ENCODE measurements at regions not wholly inside any gene's neighbourhood (a gene's known extent, or its start where the extent isn't known, plus 50 kb on each side); places are given as distances from the start of the nearest gene placed in this dataset.
"Not testable (repeated sequence)": the region's sequence is repeated elsewhere in the genome, so short reads cannot be mapped to it uniquely, and the experiment has no call there.

- WGBS = no CpG with 5 or more reads among the region's 1 CpG
- not testable (repeated sequence) for H3K9ac ChIP-seq (ENCODE audit: low read length); H2AK5ac ChIP-seq (ENCODE audit: low read length, severe bottlenecking); H3K4ac ChIP-seq (ENCODE audit: low read depth in 1 of 2, low read length in 2 of 2); H3K4me2 ChIP-seq (ENCODE audit: low read length, poor library complexity, severe bottlenecking); DNase-seq; H4K91ac ChIP-seq (ENCODE audit: low read length); H3K4me3 ChIP-seq (ENCODE audit: insufficient read depth in 1 of 2, low read depth in 1 of 2, low read length in 2 of 2); H3K18ac ChIP-seq (ENCODE audit: low read depth in 1 of 2, low read length in 2 of 2); H3K79me1 ChIP-seq (replicated peaks; ENCODE audit: low read length, poor library complexity, severe bottlenecking); H3K23ac ChIP-seq (ENCODE audit: low read length in 2 of 2); H4K8ac ChIP-seq (ENCODE audit: low read length); H3K14ac ChIP-seq (ENCODE audit: low read length in 2 of 2); H3K4me1 ChIP-seq (ENCODE audit: control insufficient read depth, insufficient read depth, low read depth, low read length); H2AFZ ChIP-seq (ENCODE audit: low read depth, low read length); H2BK12ac ChIP-seq (ENCODE audit: low read length in 2 of 2); H3K27me3 ChIP-seq (ENCODE audit: control insufficient read depth in 1 of 2, insufficient read depth in 1 of 2, low read length in 2 of 2); H2BK15ac ChIP-seq (ENCODE audit: low read depth, poor library complexity, severe bottlenecking); H3K36me3 ChIP-seq (ENCODE audit: control insufficient read depth in 1 of 2, insufficient read depth in 2 of 2, low read depth in 1 of 2, low read length in 2 of 2); H2BK120ac ChIP-seq (ENCODE audit: low read depth, low read length); H3K9me3 ChIP-seq (ENCODE audit: control insufficient read depth, low read length); H3K27ac ChIP-seq (ENCODE audit: low read length, poor library complexity, severe bottlenecking); H2BK5ac ChIP-seq (ENCODE audit: low read depth, low read length, poor library complexity, severe bottlenecking)
Measured at GRCh38 chrX:63209645-63210044, 141.5 kb downstream of the SPIN4 start.

GRCh38 chrX:63209128-63209527 lies 142.0 kb downstream of the SPIN4 start:
- not testable (repeated sequence) for H2BK5ac ChIP-seq (ENCODE audit: low read depth, low read length, poor library complexity, severe bottlenecking); H3K4ac ChIP-seq (ENCODE audit: low read depth in 1 of 2, low read length in 2 of 2); H3K4me1 ChIP-seq (ENCODE audit: control insufficient read depth, insufficient read depth, low read depth, low read length); H2AFZ ChIP-seq (ENCODE audit: low read depth, low read length); H3K18ac ChIP-seq (ENCODE audit: low read depth in 1 of 2, low read length in 2 of 2); H3K9me3 ChIP-seq (ENCODE audit: control insufficient read depth, low read length); H2BK15ac ChIP-seq (ENCODE audit: low read depth, poor library complexity, severe bottlenecking); H3K27me3 ChIP-seq (ENCODE audit: control insufficient read depth in 1 of 2, insufficient read depth in 1 of 2, low read length in 2 of 2); H2BK120ac ChIP-seq (ENCODE audit: low read depth, low read length); H4K8ac ChIP-seq (ENCODE audit: low read length); H3K27ac ChIP-seq (ENCODE audit: low read length, poor library complexity, severe bottlenecking); H3K36me3 ChIP-seq (ENCODE audit: control insufficient read depth in 1 of 2, insufficient read depth in 2 of 2, low read depth in 1 of 2, low read length in 2 of 2); H3K9ac ChIP-seq (ENCODE audit: low read length); H3K79me1 ChIP-seq (replicated peaks; ENCODE audit: low read length, poor library complexity, severe bottlenecking); H2AK5ac ChIP-seq (ENCODE audit: low read length, severe bottlenecking); H3K23ac ChIP-seq (ENCODE audit: low read length in 2 of 2); H4K91ac ChIP-seq (ENCODE audit: low read length); H2BK12ac ChIP-seq (ENCODE audit: low read length in 2 of 2); H3K4me2 ChIP-seq (ENCODE audit: low read length, poor library complexity, severe bottlenecking); DNase-seq; H3K4me3 ChIP-seq (ENCODE audit: insufficient read depth in 1 of 2, low read depth in 1 of 2, low read length in 2 of 2); H3K14ac ChIP-seq (ENCODE audit: low read length in 2 of 2)
- WGBS = no CpG with 5 or more reads among the region's 4 CpGs

- not testable (repeated sequence) for H2BK120ac ChIP-seq (ENCODE audit: low read depth, low read length); H2BK15ac ChIP-seq (ENCODE audit: low read depth, poor library complexity, severe bottlenecking); H3K18ac ChIP-seq (ENCODE audit: low read depth in 1 of 2, low read length in 2 of 2); H4K91ac ChIP-seq (ENCODE audit: low read length); H3K4me2 ChIP-seq (ENCODE audit: low read length, poor library complexity, severe bottlenecking); H2AFZ ChIP-seq (ENCODE audit: low read depth, low read length); H2BK12ac ChIP-seq (ENCODE audit: low read length in 2 of 2); H4K8ac ChIP-seq (ENCODE audit: low read length); H3K4ac ChIP-seq (ENCODE audit: low read depth in 1 of 2, low read length in 2 of 2); H3K9me3 ChIP-seq (ENCODE audit: control insufficient read depth, low read length); H2BK5ac ChIP-seq (ENCODE audit: low read depth, low read length, poor library complexity, severe bottlenecking); H2AK5ac ChIP-seq (ENCODE audit: low read length, severe bottlenecking); H3K14ac ChIP-seq (ENCODE audit: low read length in 2 of 2); H3K9ac ChIP-seq (ENCODE audit: low read length); H3K23ac ChIP-seq (ENCODE audit: low read length in 2 of 2); H3K4me1 ChIP-seq (ENCODE audit: control insufficient read depth, insufficient read depth, low read depth, low read length); H3K4me3 ChIP-seq (ENCODE audit: insufficient read depth in 1 of 2, low read depth in 1 of 2, low read length in 2 of 2); H3K27me3 ChIP-seq (ENCODE audit: control insufficient read depth in 1 of 2, insufficient read depth in 1 of 2, low read length in 2 of 2); H3K27ac ChIP-seq (ENCODE audit: low read length, poor library complexity, severe bottlenecking); H3K79me1 ChIP-seq (replicated peaks; ENCODE audit: low read length, poor library complexity, severe bottlenecking); DNase-seq; H3K36me3 ChIP-seq (ENCODE audit: control insufficient read depth in 1 of 2, insufficient read depth in 2 of 2, low read depth in 1 of 2, low read length in 2 of 2)
- WGBS = no CpG with 5 or more reads among the region's 7 CpGs
Measured at GRCh38 chrX:63204266-63205074, 146.7 kb downstream of the SPIN4 start.

DNA sequence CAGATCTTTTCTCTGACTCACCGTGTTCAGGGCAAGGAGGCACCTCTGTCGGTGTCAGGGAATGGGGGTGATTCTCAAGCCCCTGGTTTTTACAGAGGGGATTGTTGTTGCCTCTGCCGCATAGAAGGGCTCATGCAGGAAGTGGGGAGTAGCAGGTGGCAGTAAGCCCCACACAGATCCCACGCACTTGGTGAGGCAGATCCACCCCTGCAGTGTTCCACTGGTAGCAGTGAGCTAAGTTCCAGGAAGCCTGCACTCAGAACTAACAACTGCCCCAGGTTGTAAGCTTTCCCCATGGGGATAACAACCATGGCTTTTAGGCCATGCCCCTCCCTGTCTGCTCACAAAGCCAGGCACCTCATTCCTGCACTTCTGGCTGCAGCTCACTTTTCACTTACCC lies 149.1 kb downstream of the SPIN4 start:
- not testable (repeated sequence) for H3K9me3 ChIP-seq (ENCODE audit: control insufficient read depth, low read length); H3K79me1 ChIP-seq (replicated peaks; ENCODE audit: low read length, poor library complexity, severe bottlenecking); H3K27me3 ChIP-seq (ENCODE audit: control insufficient read depth in 1 of 2, insufficient read depth in 1 of 2, low read length in 2 of 2); H3K4me2 ChIP-seq (ENCODE audit: low read length, poor library complexity, severe bottlenecking); H2BK5ac ChIP-seq (ENCODE audit: low read depth, low read length, poor library complexity, severe bottlenecking); DNase-seq; H2AK5ac ChIP-seq (ENCODE audit: low read length, severe bottlenecking); H4K8ac ChIP-seq (ENCODE audit: low read length); H3K14ac ChIP-seq (ENCODE audit: low read length in 2 of 2); H4K91ac ChIP-seq (ENCODE audit: low read length); H3K4me1 ChIP-seq (ENCODE audit: control insufficient read depth, insufficient read depth, low read depth, low read length); H3K4me3 ChIP-seq (ENCODE audit: insufficient read depth in 1 of 2, low read depth in 1 of 2, low read length in 2 of 2); H3K18ac ChIP-seq (ENCODE audit: low read depth in 1 of 2, low read length in 2 of 2); H3K27ac ChIP-seq (ENCODE audit: low read length, poor library complexity, severe bottlenecking); H3K23ac ChIP-seq (ENCODE audit: low read length in 2 of 2); H2BK120ac ChIP-seq (ENCODE audit: low read depth, low read length); H2BK15ac ChIP-seq (ENCODE audit: low read depth, poor library complexity, severe bottlenecking); H3K4ac ChIP-seq (ENCODE audit: low read depth in 1 of 2, low read length in 2 of 2); H3K36me3 ChIP-seq (ENCODE audit: control insufficient read depth in 1 of 2, insufficient read depth in 2 of 2, low read depth in 1 of 2, low read length in 2 of 2); H3K9ac ChIP-seq (ENCODE audit: low read length); H2BK12ac ChIP-seq (ENCODE audit: low read length in 2 of 2); H2AFZ ChIP-seq (ENCODE audit: low read depth, low read length)
- WGBS = no CpG with 5 or more reads among the region's 4 CpGs

All from mesenchymal stem cell (in vitro differentiated cells and primary cell).